Inferior parietal cortex (tissue), 1 donor: ENCODE measurements at regions not wholly inside any gene's neighbourhood (a gene's known extent, or its start where the extent isn't known, plus 50 kb on each side); places are given as distances from the start of the nearest gene placed in this dataset.

Source experiments
- DNase-seq: peaks from one replicate; pipeline ENCODE4 v3.0.0-alpha.2; 2016; ENCODE audit errors: extremely low spot score

DNA sequence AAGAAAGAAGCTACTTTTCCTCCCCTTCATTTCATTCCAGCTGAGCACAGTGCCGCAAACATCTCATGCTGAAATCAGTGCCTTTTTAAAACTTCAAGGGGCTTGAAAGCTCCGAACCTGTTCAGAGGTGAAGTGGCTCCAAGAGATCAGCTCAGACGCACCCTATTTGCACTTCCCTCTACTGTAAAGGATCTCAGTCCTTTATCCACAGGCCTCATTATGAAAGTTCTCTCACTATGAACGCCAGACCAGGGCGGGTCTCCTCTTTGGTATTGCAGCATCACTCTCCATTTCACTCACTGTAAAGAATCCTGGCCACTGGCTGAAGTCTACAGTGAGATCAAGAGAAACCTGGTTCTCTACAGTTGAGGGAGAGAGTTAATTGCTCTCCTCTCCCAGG lies 232.7 kb upstream of the POU3F2 start:
- DNase-seq = no peak

DNA sequence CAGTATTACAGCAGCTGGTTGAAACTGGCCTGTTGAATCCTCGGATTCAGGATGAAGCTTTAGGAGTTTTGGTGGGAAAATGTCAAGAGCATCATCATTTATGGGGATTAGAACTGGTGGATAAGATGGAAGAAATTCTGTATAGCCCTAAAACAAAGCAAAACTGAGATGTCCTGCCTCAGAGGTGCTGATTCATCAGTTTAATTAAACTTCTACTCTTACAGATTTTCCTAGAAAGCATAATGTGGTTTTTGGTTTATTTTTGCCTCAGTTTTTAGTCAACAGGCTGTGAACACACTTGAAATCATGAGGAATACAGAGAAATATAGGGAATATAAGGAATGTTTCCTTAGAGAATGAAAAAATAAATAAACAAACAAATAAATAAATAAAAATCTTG lies 228.7 kb upstream of the POU3F2 start:
- DNase-seq = no peak

DNA sequence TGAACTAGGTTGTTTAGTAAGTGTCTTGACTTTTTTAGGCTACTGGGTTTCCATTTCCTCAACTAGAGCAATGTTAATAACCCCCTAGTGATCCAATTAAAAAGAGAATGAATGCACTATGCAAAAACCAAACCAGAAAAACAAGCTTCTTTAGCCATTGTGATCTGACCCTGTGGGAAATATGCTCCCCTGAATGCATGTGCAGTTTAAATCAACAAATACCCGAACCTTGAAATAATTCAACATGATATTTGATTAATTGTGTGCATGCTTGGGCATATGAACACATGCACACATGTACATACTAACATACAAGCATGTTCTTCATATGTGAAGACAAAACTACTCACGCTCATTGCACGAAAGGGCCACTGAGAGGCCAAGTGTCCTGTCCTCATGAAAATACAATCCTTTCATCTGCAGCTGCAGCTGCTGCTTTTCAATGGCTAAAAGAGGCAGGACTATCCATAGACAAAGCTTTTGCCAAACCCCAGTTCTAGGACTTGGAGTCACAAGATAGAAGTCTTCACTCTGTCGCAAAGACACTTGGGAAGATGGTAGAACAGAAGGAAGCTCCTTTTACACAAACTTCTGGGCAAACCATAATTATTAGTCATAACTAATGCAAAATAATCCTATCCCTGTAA lies 207.1 kb upstream of the POU3F2 start:
- DNase-seq = no peak

DNA sequence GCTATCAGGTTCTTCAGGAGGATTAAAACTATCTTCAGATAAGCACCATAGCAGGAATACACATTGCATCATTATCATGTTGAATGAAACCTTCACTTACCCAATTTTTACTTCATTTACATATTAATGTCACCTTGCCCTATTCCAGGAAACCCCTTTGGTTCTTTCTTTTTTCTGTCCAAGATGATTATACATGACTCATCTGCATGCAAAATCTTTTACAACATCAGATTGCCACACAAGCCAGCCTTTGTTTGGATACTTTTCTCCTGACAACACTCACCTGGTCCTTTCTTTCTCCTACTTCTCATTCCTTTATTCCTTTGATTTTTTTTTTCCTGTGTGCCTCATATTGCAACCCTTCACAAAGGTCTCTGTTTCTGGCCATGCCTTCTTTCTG lies 200.5 kb upstream of the POU3F2 start:
- no peak for DNase-seq

DNA sequence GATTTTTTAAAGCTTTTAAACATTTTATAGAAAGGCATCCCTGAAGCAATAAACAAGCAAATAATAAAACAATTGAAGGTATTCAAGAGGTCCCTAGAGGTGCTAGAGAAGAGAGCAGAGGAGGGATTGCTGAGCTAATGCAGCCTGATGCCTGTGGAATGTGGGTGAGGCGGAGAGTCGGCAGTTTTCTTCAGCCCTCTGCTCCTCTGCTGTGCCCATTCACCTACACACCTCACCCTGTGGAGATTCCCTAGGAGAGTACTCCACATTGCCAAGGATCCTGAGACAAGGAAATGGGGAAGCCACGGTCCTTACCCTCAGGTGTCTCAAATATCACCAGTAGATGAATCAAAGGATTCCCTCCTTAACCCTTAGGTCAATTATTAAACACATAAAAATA lies 199.8 kb upstream of the POU3F2 start:
- no peak for DNase-seq

DNA sequence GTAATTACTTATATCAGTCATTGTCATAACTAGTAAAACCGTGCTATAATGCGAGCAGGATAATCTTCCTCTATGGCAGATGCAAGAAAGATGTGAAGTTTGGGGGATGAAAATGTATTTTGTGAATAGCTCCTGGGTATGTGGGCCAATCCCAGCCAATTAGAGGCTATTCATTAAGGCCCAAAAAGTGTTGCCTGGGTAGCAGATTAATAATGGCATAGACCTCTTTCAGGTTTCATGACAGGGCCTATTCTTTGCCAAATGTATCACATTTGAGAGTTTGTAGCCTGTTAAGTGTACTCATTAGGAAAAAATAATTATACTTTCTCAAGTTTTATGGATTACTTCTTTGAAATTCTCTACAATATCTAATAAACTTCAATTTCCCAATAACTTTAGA lies 199.2 kb upstream of the POU3F2 start:
- DNase-seq = no peak

DNA sequence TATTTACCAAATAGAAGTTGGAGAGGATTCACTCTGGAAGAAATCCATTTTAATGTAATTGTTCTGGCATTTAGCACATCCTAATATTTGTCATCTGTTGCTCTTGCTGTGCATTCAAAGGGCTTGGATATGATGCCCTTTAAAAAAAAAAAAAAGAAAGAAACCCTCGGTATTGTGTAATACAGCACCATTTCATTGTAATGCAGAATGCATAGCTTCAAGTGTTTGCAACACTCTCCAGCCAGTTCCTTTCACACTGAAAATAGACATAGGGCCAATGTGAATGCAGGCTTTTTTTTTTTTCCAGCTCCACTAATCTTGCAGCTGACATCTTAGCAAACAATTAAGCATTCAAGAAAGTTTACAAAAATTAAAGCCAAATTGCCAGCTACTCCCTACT lies 197.4 kb upstream of the POU3F2 start:
- DNase-seq = no peak

DNA sequence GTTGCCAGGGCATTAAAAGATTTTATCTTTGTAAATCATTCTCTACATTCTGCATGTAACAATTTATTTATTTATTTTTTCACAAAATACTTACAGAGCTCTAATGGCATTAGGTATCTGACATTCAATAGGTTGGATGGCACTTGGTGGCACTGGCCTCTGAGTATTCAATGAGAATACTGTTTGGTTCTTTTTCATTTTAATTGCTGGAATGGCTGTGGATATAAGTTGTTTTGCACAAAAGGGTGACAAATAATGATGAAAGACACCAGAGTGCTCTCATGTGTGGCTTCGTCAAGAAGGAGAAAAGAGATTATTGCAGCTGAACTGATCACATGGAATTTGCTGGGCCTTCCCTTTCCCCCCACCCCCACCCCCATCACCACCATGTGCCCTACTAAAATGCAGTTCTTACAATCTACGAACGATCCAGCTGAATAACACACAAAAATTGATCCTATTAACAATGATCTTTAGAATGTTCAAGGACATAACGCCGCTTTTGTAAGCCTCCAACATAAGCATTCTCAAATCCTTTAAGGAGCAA lies 195.2 kb upstream of the POU3F2 start:
- DNase-seq = no peak

DNA sequence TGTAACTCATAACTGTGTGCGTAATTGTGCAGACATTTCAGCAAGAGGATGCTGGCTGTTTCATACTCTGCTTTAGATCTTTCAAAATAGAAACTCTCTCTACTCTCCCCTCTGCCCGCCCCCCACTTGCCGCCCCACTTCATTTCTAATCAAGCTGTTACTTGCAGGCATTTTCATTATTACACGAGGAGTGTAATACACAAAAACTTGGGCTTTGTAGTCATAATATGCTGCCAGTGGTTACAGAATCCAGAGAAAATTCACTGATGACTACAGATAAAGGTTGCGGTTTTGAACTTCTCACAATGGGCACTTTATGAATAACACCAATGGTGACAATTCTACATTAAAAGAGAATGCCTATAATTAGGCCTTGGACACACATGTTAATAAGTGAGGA lies 194.0 kb upstream of the POU3F2 start:
- DNase-seq = no peak

DNA sequence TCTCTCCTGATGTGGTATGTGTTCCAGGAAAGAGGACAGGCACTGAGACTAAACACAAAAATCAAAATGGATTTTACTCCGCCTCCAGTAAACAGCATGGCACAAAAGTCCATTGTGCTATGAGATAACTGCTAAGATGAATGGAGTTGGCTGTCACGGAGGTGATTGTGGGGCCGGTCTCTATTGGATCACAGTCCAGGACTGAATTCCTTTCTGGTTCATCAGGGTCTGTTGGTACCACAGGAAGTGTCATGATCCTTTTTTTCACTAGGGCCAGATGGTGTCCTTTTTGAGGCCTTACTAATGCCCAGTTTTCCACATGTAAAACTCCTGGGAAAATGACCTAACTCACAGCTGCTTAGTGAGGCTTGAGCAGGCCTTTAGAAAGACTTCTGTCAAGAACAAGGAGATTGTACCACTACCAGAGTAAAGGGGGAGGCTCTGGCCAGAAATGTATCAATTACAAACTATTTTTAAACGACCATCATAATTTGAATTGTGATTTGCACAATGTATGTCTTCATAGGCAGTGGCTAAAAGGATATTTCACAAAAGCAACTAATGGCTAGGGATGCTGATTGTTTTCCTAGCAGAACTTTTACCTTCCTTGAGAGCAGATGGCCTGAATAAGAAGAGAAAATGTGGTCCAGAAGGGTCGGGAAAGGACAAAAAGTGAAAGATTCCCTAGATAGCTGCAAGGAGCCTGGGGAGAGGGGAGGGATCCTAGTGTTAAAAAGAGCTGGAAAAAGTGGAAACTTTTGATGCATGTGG lies 192.2 kb upstream of the POU3F2 start:
- DNase-seq = peak; percentile 53

DNA sequence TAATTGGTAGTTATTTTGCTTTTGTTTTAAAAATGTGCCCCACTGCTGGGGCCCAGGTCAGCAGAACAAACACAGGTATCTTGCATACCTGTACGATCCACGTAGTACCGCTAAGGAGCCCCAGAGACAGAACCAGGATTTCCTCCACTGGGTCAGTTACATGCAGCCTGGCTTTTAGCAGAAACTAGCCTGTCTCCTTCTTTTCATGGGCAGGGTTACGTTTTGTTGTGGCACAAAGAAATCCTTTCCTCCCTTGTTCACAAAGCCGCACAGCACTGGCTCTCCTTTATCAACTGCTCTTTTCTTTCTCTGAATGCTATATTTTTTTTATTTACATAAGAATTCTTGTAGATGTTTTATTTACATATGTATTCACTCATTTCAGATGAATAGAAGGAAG lies 190.3 kb upstream of the POU3F2 start:
- no peak for DNase-seq

DNA sequence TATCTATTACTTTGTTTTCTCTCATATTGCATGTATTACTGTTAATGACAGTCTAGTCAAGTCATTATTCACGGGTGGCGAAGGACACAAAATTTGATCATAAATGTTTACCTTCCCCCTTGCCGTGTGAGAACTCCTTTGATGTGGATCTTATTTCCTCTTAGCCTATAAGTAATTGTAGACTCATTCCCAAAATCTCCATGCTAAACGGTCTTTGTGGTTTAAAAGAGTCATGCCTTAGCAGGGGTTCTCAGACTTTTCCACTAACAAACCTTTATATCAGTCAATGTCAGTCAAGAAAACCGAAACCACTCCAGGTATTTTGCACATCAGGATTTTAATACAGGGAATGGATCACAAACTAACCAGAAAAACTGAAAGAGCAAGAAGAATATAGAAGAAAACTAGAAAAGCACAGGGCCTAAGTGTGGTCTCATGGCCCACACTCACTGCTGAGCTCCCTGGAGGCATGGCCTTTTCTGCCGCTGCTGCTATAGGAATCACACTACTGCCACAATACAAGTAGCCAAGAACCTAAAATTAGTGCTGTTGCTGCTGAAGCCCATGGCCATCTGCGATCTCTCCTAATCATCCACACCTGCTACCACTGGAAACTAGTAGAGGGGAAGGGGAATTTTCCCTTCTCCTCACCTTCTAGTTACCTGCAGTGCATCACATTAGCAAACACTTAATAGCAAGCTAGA lies 186.0 kb upstream of the POU3F2 start:
- DNase-seq = no peak

DNA sequence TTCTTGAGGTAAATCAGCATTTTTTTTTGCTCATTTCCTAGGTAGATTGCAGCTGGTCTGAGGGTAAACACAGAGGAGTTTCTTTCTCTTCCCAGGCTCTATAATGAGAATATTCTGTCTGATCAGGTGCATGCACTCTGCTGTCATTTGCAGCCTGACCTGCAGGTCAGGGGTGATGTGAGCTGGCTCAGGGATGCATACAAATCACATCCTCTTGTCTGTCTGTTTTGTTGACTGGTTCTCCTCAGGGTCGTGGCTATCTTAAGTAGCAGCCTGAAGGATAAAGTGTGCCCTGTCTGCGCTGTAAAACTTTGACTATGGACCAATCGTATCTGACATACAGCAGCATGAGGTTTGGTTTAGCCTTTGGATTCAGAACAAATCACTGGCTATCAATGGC lies 183.4 kb upstream of the POU3F2 start:
- DNase-seq = no peak

DNA sequence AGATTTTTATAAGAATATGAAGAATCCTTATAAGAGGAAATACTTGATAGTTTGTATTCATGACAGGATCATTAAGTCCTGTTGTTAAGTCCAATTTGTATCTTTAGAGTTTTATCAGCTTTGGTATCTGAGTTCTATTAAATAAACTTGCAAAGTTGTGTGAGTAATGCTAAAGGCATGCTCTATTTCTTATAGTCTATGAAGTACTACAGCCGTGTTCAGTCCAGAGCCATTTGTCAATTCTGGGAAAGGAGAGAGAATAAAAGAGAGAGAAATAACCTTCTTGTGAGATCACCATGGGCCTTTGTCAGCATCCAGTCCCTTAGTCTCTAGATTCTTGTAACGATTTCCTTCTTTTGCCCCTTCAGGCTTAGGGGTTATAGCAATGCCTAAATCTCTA lies 181.2 kb upstream of the POU3F2 start:
- DNase-seq = no peak

DNA sequence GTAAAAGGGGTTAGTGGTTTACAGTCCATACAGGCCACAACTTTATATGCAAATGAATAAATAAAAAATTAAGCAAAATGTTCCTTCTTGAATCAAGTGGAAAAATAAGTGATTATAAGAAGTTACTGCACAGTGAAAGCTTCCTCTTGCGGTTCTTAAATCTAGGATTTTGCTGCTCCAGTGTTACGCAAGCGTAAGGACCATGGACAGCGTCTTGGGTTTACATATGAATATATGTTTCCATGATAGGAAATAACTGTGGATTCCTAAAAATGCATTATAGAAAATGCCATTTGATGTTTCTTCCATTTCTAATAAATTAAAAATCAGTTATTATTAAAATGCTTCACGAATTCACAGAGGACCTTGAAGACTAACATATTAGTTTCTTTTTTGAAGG lies 176.6 kb upstream of the POU3F2 start:
- no peak for DNase-seq

DNA sequence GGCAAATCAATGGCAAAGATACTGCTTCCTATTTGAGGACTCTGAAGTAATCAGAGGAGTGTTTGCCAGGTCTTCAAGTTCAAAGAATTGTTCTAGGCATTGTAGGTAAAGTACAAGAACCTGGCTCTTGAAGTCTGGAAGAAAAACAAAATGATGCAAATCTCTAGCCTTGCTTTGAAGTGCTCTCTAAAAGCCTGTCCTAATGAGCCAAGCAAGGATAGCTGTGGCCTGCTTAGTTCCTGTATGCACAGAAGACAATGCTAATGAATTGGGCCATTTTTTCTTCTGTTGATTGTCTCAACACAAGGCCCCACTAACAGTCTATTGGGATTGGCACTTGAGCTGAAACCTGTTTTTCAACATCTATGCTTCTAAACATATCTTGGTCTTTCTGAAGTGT lies 165.0 kb upstream of the POU3F2 start:
- DNase-seq = no peak

DNA sequence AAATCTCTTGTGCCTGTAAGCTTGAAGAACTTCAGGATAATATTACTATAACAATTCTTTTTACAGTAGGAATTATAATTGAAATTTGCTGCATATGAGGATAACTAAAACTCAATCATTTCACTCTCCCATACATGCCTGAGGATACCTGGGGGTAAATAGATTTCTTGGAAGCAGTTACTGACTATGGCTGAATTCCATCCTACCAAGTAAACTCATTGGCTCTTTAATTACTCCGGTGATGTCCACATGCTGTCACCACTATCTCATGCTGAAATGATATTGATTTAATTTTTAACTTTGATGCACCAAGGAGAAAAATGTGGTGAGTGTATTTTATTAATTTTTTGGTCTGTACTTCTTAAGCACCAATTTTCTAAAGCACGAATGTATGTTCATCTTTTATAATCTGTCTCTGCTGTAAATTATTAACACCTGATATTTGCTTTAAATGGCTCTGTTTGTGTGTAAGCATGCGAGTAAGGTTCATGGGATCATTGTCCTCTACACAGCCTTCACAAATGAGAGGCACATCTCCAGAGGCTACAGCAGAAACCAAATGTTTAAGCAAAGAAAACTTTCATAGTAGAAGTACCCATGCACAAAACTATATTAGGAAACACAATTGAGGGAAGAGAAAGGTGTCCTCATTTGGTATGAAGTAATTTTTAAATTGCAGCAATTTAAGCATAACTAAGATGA lies 164.2 kb upstream of the POU3F2 start:
- no peak for DNase-seq

DNA sequence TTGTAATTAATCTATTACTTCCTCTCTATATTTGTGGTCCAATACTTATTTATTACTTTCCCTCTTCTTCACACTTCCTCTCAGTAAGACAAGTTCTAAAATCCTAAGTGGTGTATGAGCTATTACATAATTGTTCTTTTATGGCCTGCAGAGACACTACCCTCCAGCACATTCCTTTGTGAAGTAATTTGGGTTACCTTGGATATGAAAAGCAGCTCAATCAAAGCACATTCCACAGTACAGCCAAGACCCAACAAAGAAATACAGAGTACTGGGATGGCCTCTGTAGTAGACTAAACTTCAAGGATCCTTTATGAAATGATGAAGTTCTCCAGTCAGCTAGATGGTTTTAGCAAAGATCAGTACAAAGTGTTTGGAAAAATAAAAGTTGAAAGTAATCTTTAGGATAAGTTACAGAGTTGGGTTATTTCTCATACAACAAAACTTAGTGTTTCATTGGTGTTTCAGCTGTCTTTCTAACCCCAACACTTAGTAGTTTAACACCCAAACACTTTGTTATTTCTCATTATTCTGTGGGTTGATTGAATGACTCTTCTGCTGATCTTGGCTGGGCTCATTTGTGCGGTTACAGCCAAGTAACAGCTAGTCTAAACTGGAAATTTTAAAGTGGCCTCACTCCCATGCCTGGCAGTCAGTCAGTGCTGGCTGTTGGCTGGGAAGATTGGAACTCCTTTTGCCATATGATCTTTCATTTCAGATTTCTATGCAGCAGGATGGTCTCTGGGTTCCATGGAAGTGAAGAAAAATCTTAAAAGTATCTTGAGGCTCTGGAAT lies 161.5 kb upstream of the POU3F2 start:
- DNase-seq = no peak

DNA sequence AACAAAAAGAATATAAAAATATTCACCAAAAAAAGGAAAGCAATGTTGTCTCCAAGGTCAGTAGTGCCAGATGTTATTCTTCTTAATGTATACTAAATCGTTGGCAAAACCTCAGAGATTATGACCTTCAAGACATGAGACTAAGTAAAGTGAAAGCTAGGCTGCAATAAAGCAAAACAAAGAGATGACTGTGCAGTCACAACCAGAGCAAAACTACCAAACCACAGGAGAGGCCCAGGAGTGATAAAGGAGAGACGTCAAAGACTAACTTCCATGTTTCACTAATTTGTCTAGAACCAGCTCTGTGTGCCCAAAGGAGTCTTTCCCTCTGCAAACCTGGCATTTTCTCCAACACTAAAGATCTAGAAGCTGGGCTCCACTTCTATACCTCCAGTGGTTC lies 155.9 kb upstream of the POU3F2 start:
- DNase-seq = no peak

DNA sequence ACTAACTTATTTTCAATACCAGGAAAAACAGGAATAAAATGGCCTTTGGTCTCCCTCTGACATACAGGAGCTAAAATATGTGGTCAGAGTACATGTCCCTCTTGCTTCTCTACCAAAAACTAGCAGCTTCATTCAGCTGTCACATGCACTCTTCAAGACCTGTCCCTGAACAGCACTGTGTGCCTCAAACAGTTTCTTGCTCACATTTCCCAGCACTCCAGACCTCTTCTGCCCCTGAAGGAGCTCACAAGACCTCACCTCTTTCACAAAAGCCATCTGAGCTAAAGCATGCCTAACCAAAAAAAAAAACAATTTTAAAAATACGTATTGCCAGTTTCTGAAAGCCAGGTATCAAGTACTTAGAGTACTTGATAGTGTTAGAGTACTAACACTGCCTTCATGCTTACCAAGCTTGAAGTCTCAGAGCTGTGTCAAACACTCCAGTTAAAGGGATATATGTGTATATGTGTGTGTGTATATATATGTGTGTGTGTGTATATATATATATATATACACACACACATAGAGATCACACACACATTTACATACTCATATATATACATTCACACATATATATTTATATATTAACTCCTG lies 148.3 kb upstream of the POU3F2 start:
- DNase-seq = no peak

DNA sequence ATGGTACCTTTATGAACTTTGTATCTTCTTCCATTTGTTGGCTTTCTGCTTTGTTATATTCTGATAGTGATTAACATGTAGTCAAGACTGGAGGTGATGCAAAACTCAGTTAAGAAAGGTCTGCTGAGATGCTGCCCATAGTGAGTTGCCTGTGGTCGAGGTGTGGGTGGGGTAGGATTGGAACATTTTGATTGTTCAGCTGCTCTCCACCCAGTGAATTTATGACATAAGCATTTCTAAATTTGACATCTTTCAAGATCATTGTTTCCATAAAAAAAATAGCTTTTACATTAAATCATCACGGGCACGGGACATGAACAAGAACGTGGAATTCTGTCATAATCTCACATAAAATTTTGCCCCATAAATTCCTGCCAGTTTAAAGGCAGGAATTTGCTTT lies 146.6 kb upstream of the POU3F2 start:
- DNase-seq = no peak
